ENCODE measurements at regions not wholly inside any gene's neighbourhood (a gene's known extent, or its start where the extent isn't known, plus 50 kb on each side); places are given as distances from the start of the nearest gene placed in this dataset.
"Not testable (repeated sequence)": the region's sequence is repeated elsewhere in the genome, so short reads cannot be mapped to it uniquely, and the experiment has no call there.

GRCh38 chr15:79156704-79157375, 66.3 kb upstream of the RASGRF1 start:
- no peak for DNase-seq (ENCODE audit: low read depth in 2 of 2)

- no peak for DNase-seq (ENCODE audit: low read depth in 2 of 2)
Measured at GRCh38 chr15:79154483-79155135, 64.0 kb upstream of the RASGRF1 start.

GRCh38 chr15:79144290-79144689, 53.7 kb upstream of the RASGRF1 start:
- not testable (repeated sequence) for DNase-seq (ENCODE audit: low read depth in 2 of 2)

GRCh38 chr15:79140846-79141570, 50.4 kb upstream of the RASGRF1 start:
- DNase-seq (ENCODE audit: low read depth in 2 of 2), result no peak

All from activated CD4-positive, alpha-beta T cell treated with anti-CD3 and anti-CD28 coated beads for 24 hours (primary cell).